NCI-H2227 (cell line): ENCODE measurements at regions not wholly inside any gene's neighbourhood (a gene's known extent, or its start where the extent isn't known, plus 50 kb on each side); places are given as distances from the start of the nearest gene placed in this dataset.
"Not testable (repeated sequence)": the region's sequence is repeated elsewhere in the genome, so short reads cannot be mapped to it uniquely, and the experiment has no call there.

ENCODE experiments used
- DNase-seq: peaks from one replicate; lab custom pipeline; 2025; ENCODE audit not compliant: unreplicated experiment; lab: John Stamatoyannopoulos, UW

- DNase-seq, result no peak
Observed at GRCh38 chr12:115377779-115378178, 693.8 kb upstream of the TBX3 start.

GRCh38 chr12:115377230-115377629 lies 693.3 kb upstream of the TBX3 start:
- no peak for DNase-seq

GRCh38 chr12:115375186-115375991 lies 691.4 kb upstream of the TBX3 start:
- DNase-seq, result no peak

- no peak for DNase-seq
Observed at GRCh38 chr12:115374480-115375185, 690.7 kb upstream of the TBX3 start.

GRCh38 chr12:115371711-115372110 lies 687.7 kb upstream of the TBX3 start:
- no peak for DNase-seq

GRCh38 chr12:115370650-115371049 lies 686.7 kb upstream of the TBX3 start:
- DNase-seq, result no peak

- no peak for DNase-seq
Observed at GRCh38 chr12:115370207-115370606, 686.2 kb upstream of the TBX3 start.

GRCh38 chr12:115366277-115366676 lies 682.3 kb upstream of the TBX3 start:
- DNase-seq, result not testable (repeated sequence)

- DNase-seq, result not testable (repeated sequence)
Observed at GRCh38 chr12:115365765-115366164, 681.8 kb upstream of the TBX3 start.

- DNase-seq, result no peak
Observed at GRCh38 chr12:115364921-115365320, 680.9 kb upstream of the TBX3 start.

GRCh38 chr12:115362339-115362976 lies 678.5 kb upstream of the TBX3 start:
- no peak for DNase-seq

GRCh38 chr12:115357681-115358080 lies 673.7 kb upstream of the TBX3 start:
- no peak for DNase-seq

- no peak for DNase-seq
Observed at GRCh38 chr12:115355301-115355700, 671.3 kb upstream of the TBX3 start.

- DNase-seq, result no peak
Observed at GRCh38 chr12:115354007-115354890, 670.3 kb upstream of the TBX3 start.

- no peak for DNase-seq
Observed at GRCh38 chr12:115353467-115353866, 669.5 kb upstream of the TBX3 start.

- DNase-seq, result no peak
Observed at GRCh38 chr12:115351514-115352077, 667.6 kb upstream of the TBX3 start.

- DNase-seq, result no peak
Observed at GRCh38 chr12:115349711-115350110, 665.7 kb upstream of the TBX3 start.

- DNase-seq, result no peak
Observed at GRCh38 chr12:115348301-115348700, 664.3 kb upstream of the TBX3 start.

GRCh38 chr12:115343601-115344000 lies 659.6 kb upstream of the TBX3 start:
- DNase-seq, result no peak

GRCh38 chr12:115343008-115343407 lies 659.0 kb upstream of the TBX3 start:
- DNase-seq, result no peak

GRCh38 chr12:115341442-115341841 lies 657.5 kb upstream of the TBX3 start:
- no peak for DNase-seq
